Vagina (tissue), 2 donors: ENCODE measurements at regions not wholly inside any gene's neighbourhood (a gene's known extent, or its start where the extent isn't known, plus 50 kb on each side); places are given as distances from the start of the nearest gene placed in this dataset.

ENCODE experiments used
- CTCF ChIP-seq, 3 experiments: fragments of 450-650 bp in 2 of 3; fragments of 200-600 bp in 1 of 3; sonication (generic) in 1 of 3; IDR thresholded peaks; one replicate each; pipeline ENCODE4 v1.5.1; 2017 to 2019; ENCODE audit warnings: antibody characterized with exemption in 3 of 3, mild to moderate bottlenecking in 2 of 3, moderate library complexity in 2 of 3
- POLR2AphosphoS5 ChIP-seq, 2 donors: sonication (generic); formaldehyde crosslinking; IDR thresholded peaks; one replicate each; pipeline ENCODE4 v1.9.0; 2017; ENCODE audit warnings: antibody characterized with exemption in 2 of 2, mild to moderate bottlenecking in 2 of 2, low read depth in 1 of 2; ENCODE audit not compliant: insufficient read depth in 1 of 2

GRCh38 chr9:89771205-89771604 lies 166.4 kb downstream of the GADD45G start:
- TF ChIP-seq CTCF (IDR thresholded peaks at IDR 0.05) (no peak), POLR2AphosphoS5 (IDR thresholded peaks at IDR 0.05; ENCODE audit: insufficient read depth in 1 of 2, low read depth in 1 of 2) (no peak)
